HG03571 (cell line): ENCODE measurements at regions not wholly inside any gene's neighbourhood (a gene's known extent, or its start where the extent isn't known, plus 50 kb on each side); places are given as distances from the start of the nearest gene placed in this dataset.
"Not testable (repeated sequence)": the region's sequence is repeated elsewhere in the genome, so short reads cannot be mapped to it uniquely, and the experiment has no call there.

Experiments used
- ATAC-seq: cut with Tn5 transposase; IDR thresholded peaks from one replicate; pipeline ENCODE4 v1.9.1; 2021; ENCODE audit not compliant: unreplicated experiment

DNA sequence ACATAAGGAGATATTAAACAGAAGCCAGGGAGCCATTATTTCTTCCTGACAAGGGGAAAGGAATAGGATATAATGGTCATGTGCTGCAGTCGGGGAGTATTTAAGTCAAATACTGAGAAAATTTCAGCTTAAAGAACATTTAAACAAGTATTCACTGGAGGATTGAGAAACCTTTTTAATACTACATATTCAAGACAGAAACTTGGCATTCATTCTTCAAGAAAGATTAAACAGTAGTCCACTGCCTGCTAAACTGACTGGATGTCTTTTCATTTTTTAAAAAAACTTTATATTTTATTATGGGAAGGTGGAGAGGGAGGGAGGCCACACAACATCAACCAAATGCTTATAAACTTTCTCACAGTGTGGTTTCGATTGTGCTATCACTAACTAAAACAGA is 107.4 kb upstream of the CBLB start:
- no peak for ATAC-seq

DNA sequence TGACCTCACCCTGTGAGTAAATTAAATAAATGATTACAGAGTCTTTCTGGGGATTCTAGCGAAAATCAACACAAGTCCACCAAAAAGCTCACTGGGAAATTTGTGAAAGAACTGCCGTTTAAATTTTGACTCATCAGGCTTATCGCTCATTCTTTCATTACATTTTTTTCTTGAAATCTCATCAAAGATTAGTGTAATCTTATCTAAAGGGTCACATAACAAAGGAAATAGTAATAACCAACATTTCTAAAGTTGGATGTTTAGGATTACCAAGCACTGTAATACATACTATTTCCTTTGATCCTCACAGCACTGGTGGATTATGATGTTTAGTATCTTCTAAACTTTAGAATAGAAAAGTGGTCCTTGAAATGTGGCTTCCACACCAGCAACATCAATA is 111.1 kb upstream of the CBLB start:
- no peak for ATAC-seq

DNA sequence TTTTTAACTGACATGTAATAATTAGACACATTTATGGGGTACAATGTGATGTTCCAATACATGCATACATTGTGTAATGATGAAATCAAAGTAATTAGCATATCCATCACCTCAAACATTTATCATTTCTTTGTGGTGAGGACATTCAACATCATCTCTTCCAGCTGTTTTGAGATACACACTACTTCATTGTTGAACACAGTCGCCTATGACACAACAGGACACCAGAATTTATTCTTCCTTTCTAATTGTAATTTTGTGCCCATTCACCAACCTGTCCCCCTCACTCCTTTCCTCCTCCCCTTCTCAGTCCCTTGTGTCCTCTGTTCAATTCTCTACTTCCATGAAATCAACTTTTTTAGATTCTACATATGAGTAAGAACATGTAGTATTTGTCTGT is 113.4 kb upstream of the CBLB start:
- ATAC-seq = no peak

DNA sequence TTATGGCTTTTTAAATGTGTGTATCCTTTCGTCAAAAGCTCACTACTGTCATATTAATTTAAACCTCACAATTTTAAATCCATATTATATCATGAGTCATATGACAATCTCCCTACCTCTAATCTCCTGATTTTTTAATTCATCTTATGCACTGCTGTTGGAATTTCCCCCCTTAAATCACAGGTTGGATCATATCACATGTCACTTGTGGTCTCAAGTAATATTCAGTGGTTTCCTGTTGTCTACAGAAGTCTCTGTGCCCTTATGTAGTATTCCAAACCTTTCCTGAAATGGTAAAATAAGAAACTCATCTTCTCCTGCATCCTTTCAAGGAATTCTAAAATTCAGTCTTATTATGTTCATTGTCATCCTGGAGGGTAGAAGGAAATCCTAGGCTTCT is 116.0 kb upstream of the CBLB start:
- ATAC-seq = no peak

DNA sequence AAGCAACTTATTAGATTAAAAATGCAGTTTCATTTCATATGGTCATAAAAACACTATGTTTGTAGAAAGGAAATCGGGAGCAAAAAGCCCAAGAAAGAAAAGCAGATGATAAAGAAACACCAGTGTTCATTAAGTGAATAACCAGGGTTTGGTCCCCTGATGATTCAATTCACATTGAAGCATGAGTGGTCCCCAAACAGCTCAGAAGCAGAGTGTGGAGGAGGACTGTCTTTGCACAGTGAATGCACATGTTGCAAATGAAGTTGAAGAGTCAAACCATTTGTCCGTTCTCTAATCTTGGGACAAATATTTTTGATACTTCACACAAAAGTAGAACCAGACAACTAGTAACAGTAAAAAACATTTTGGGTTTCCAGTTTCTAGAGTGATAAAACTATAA is 117.5 kb upstream of the CBLB start:
- not testable (repeated sequence) for ATAC-seq

DNA sequence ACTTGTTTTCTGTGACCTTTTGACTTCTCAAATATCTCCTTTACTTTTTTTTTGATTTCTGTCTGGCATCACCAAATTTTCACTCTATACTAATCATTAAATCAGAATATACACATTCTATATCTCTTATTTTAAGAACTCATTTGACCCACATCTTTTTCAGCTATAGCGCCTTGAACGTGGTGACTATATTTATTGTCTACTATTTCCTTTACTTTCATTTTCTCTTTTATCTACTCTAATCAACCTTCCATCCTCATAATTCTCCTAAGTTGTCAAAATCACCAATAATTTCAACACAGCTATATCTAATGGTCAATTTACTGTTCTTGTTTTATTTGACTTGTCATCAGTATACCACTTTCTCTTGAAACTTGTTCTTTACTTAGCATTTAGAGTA is 119.0 kb upstream of the CBLB start:
- no peak for ATAC-seq

DNA sequence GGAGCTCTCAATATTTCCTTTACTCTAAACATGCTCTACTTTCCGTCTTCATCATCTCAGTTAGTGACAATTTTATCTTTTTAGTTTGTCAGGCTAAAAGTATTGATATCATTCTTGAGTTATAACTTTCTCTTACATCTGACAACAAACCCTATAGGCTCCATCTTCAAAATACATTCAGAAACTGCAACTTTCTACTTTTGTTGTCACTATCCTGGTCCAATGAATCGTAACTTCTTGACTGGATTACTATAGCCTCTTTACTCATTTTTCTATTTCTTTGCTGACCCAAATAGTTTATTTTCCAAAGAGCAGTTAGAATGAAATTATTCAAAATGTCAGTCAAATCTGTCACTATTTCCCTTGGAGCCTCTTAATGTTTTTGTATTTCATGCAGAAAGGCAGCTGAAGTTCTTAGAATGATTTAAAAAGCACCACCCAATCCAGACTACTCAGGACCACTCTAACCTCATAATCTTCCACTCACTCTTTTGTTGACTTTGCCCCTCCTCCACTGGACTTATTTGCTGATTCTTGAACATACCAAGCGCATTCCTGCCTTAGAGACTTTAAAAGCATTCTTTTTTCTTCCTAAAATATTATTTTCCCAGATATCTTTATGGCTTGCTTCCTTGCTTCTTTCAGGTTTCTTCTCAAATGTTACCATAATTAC is 119.9 kb upstream of the CBLB start:
- ATAC-seq = no peak

DNA sequence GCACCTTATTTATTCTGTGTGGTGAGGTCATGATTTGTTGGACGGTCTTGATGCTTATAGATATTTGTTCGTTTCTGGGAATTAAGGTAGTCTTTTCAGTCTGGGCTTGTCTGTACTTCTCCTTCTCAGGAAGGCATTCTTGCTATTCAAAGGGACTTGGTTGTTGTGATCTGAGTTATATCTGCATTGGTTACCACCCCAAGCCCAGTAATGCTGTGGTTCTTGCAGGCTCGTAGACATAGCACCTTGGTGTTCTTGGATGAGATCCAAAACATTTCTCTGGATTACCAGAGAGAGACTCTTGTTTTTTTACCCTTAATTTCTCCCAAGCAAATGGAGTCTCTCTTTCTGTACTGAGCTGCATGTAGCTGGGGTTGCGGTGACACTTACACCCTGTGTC is 128.0 kb upstream of the CBLB start:
- ATAC-seq = no peak

DNA sequence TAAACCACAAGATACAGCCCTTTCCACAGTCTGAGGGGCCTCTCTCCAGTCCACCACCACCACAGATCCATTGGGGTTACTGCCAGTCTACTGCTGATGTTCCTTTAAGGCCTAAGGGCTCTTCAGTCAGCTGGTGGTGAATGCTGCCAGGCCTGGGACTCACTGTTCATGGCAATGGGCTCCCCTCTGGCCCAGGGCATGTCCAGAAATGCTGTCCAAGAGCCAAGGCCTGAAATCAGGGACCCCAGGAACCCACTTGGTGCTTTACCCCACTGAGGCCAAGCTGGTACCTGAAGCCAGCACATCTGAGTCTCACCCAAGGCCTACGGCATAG is 128.6 kb upstream of the CBLB start:
- ATAC-seq = no peak

DNA sequence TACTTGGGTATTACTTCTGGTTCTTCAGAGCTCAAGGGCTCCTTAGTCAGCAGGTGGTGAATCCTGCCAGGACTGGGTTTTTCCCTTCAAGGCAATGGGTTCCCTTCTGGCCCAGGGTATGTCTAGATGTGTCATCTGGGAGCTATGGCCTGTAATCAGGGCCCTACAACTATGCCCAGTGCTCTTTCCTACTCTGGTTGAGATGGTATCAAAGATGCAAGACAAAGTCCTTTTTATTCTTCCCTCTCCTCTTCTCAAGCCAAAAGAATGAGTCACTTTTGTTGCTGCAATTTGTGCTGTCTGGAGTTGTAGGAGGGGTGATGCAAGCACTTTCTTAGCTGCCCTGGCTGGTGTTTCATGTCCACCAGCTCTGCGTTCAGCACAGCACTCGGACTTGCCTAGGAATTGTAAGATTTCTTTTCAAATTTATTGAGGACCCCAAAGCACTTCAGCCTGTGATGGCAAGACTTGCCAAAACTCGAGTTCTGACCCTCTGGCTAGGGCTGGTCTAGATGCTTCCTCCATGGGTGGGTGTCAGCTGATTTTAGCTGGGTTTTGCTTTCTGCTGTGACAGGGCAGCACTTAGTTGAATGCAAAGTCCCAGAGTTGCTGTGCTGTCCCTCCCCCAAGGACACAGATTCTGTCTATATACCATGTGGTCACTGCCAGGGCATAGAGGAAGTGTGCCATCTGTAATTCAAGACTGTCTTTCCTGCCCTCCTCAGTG is 129.2 kb upstream of the CBLB start:
- no peak for ATAC-seq

DNA sequence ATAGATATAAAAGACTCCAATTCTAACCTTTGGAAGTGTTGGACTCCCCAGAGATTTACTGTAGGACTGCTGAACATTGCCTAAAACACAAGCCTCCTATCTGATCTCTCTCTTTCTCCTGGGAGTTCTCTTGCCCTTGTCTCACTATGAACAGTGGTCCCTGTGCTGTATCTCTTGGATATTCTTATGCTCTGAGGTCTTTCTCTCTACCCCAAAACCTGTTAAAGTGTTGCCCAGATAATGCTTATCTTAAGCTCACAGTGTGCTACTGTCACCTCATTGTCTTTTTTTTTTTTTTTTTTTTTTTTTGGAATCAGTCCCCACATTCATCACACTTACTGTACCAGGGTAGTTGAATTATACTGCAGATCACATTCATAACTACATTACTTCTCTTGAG is 131.0 kb upstream of the CBLB start:
- no peak for ATAC-seq

DNA sequence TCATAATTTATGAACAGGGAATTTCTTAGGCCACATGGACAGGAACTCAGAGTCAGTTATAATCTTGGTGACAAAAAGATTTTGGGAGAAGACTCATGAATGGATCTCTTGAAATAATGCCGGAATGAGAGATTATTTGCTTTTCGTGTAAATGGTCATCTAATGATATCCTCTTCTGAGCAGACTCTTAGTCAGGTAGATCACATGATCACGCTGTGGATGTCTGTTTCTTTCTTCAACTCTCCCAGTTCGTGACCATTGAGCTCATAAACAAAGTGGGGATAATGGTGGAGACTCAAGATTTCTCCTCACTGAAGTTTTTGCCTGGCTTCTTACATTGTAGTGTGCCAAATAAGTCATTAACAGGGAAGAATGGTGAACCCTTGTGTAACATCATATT is 133.1 kb upstream of the CBLB start:
- ATAC-seq = no peak

DNA sequence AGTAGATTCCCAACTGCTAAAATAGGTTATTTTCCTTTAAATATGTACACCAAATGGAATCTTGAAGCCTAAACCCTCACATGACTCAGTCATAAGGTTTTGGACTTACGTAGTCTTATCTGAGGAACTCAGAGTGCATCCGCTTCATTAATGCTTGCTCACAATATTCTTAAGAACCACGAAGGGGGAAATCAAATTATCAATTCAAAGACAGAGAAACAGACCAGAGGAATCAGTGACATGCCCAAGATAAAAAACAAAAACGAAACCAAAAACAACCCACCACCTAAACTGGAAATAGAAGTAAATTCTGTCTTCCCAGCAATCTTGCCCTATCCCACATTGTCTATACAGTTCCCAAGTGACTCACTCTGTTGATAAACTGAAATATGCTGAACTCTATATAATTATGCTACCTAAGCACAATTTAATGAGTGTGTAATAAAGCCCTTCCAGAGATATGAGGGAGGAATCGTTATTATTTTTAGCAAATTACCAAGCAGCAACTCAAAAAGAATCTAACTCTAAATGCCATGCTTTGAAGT is 135.4 kb upstream of the CBLB start:
- no peak for ATAC-seq

DNA sequence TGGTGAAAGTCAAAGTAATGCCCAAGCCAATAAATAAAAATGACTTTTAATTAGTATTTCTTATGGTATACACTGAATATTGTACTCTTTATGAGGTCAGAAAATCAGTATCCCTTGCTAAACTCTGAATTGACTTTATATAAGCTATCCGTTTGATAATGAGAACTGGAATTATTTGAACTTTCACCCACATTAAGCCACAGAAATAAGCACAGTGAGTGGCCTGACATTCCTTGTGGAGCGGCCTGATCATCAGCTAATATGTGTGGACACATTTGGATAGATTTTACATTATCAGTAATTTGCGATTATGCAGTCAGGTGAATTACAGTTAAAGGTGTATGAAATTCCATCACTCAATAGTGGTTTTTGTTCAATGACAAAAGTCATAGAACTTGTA is 136.0 kb upstream of the CBLB start:
- no peak for ATAC-seq

DNA sequence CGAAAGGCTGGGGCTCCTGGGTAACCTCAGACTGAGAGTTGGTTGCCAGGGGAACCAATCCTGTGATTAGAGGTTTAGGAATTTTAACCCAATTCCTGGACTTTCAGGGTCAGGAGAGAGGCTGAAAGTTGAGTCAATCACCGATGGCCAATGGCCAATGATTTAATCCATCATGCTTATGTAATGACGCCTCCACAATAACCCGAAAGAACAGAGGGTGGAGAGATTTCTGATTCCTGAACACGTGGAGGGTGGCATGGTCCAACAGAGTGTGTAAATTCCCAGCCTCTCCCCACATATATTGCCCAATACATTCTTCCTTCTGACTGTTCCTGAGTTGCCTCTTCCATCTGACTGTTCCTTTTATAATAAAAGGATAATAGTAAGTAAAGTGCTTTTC is 137.2 kb upstream of the CBLB start:
- ATAC-seq = no peak

DNA sequence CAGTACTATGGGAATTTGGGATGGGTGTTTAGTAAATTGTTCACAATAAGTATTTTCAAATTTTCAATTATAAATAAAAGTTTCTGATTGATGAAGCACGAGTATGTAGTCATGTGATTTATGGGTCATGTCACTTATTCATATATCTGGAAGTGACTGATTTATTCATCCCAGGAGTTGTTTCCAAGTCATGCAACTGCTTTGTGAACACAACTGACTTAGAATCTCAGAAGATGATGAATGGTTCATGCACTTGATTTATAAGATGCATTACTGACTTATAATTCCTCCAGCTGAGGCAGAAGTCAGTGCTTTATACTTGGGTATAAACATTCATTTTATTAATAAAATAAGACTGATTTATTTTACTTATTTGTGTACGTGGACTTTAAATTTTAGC is 137.8 kb upstream of the CBLB start:
- no peak for ATAC-seq

DNA sequence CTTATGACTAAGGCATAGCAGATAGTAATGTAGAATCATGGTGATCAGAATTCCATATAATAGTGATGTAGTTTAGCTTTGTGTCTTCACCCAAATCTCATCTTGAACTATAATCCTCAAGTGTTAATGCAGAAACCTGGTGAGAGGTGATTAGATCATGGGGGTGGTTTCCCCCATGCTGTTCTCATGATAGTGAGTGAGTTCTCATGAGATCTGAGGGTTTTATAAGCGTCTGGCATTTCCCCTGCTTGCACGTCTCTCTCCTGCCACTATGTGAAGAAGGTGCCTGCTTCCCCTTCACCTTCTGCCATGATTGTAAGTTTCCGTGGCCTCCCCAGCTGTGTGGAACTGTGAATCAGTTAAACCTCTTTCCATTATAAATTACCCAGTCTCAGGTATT is 138.7 kb upstream of the CBLB start:
- no peak for ATAC-seq

DNA sequence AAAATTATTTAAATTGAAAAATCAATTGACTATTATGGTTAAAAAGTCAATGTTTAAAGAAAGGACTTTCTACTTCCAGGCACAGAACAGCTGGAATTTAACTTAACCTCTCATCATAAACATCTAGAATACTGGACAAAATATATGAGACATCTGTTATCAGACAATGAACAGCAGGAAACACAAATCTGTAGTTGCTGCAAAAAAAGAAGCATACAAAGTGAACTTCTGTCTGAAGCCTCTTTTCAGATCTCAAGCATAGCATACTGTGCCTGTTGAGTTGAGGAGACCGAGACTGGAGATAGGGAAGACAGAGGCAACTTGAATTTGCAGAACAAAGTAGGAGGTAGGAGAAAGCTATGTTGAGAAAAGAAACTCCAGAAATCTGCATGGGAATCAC is 140.0 kb upstream of the CBLB start:
- no peak for ATAC-seq

DNA sequence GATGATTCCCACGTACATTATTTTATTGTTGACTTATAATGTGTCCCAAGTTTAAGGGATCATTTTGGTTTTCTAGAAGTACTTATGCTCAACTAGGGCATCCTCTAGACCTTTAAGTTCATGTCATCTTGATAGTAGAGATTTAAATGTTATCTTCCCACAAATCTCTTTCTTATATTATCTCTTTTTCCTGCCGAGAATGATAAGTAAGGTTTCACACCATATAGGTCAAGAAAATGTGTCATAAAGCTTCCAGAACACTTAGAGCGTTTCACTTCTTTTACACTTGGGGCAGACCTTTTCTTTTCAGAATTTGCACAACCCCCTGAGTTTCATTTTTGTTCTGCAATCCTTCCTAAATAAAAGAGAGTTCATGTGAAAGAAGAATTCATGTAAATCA is 142.0 kb upstream of the CBLB start:
- no peak for ATAC-seq

DNA sequence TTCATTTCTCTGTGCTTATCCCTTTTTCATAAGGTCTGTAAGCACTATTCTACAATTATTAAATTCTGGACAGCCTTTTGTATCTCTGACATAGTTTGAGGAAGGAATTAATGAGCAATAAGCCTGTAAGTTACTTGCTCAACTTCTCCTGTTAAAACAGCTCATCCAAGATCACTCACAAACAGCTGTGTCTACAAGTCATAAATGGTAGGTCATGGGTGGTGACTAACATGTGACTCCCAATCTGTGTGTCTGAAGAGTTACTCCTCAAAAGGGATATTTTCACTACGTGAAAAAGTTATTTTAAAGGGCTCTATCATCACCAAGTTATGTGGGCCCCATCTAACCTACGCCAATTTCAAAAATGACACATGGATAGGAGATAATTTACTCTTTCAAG is 145.2 kb upstream of the CBLB start:
- no peak for ATAC-seq

DNA sequence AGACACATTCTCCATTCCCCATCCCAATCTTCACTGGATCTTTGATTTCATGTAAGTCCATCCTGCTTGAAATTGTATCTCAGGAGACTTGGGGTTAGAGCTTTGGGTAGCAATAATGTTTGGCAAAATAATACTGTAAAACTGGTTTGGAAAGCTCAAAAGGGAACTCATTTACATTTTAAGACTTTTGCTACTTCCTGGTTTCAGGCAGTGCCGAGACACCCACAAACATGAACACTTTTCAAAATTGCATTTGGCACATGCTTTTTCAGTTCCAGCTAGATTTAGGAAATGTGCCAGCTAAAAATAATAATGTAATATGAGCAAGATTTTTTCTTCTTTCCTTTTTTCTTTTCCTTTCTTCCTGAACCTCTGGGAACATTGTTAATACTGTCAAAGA is 145.7 kb upstream of the CBLB start:
- no peak for ATAC-seq

DNA sequence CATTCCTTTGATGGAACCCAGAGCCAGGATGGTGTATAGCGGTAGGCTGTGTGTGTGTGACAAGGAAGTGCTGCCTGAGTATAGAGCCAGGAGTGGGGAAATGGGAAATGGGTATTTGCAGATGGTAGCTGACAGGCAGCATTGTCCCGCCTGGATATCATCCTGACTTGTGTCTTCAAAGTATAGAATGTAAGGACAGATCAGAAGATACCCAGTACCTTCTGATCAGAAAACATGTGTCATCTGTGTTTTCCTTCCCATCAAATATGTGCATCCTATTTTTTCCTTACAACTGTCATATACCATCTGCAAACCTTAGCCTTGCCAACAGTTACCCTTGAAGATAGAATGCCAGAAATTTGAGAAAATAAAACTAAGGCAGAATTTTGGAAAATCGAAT is 146.2 kb upstream of the CBLB start:
- ATAC-seq = no peak

DNA sequence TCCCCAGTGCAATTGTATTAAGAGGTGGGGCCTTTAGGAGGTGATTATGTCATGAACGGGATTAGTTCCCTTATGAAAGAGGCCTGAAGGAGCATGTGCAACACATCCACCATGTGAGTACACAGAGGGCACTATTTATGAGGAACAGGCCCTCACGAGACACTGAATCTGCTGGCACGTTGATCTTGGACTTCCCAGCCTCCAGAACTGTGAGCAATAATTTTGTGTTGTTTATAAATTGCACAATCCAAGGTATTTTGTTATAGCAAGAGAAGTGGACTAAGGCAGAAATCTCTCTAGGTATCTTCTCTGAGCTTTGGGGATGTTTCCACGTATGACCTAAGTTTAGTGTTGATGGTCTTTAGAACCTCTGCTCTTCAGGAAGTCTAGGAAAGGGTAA is 149.3 kb upstream of the CBLB start:
- no peak for ATAC-seq
